MCF 10A (cell line): ENCODE measurements at regions not wholly inside any gene's neighbourhood (a gene's known extent, or its start where the extent isn't known, plus 50 kb on each side); places are given as distances from the start of the nearest gene placed in this dataset.

ENCODE experiments used
- BruUV-seq: library from RNA; stranded (reverse); fragments of 400-500 nt; replicated peaks from 2 replicates; lab custom pipeline; 2021; lab: Mats Ljungman, UMichigan
- CTCF ChIA-PET: fragments of 300-600 bp; sonication (Branson Sonifier 250); formaldehyde crosslinking; extraction: SDS; loops from one replicate; lab custom pipeline; 2021; ENCODE audit warnings: antibody characterized with exemption, inconsistent platforms; lab: Yijun Ruan, JAX
- POLR2A ChIA-PET: fragments of 300-600, 350-650 bp; sonication (Branson Sonifier 250); formaldehyde crosslinking; extraction: SDS; loops from one replicate; lab custom pipeline; 2020; ENCODE audit warnings: antibody characterized with exemption, inconsistent platforms; lab: Yijun Ruan, JAX
- DNase-seq: peaks from one replicate; pipeline ENCODE4 v3.0.0-alpha.2; 2018; ENCODE audit not compliant: unreplicated experiment
- H3K27ac Mint-ChIP-seq: one replicate; pipeline ENCODE4 v1.8.0; 2022; ENCODE audit warnings: mild to moderate bottlenecking, low read depth, mixed read lengths; ENCODE audit not compliant: unreplicated experiment
- H3K27me3 Mint-ChIP-seq: one replicate; pipeline ENCODE4 v1.8.0; 2022; ENCODE audit warnings: mixed read lengths; ENCODE audit not compliant: insufficient read depth, unreplicated experiment
- H3K36me3 Mint-ChIP-seq: one replicate; pipeline ENCODE4 v1.8.0; 2022; ENCODE audit warnings: mild to moderate bottlenecking, moderate library complexity, mixed read lengths; ENCODE audit not compliant: insufficient read depth, unreplicated experiment
- H3K4me1 Mint-ChIP-seq: one replicate; pipeline ENCODE4 v1.8.0; 2022; ENCODE audit warnings: mixed read lengths; ENCODE audit not compliant: insufficient read depth, unreplicated experiment
- H3K4me3 Mint-ChIP-seq: one replicate; pipeline ENCODE4 v1.8.0; 2022; ENCODE audit warnings: mild to moderate bottlenecking, moderate library complexity, mixed read lengths; ENCODE audit not compliant: unreplicated experiment
- H3K9me3 Mint-ChIP-seq: one replicate; pipeline ENCODE4 v1.8.0; 2022; ENCODE audit warnings: mixed read lengths; ENCODE audit not compliant: unreplicated experiment
- CTCF ChIP-seq: fragments of 200-600 bp; IDR thresholded peaks from one replicate; pipeline ENCODE4 v1.8.0; 2022; ENCODE audit warnings: antibody characterized with exemption, mild to moderate bottlenecking; ENCODE audit not compliant: unreplicated experiment
- intact Hi-C: fragments of 100-400 bp; cut with micrococcal nuclease; formaldehyde crosslinking; loops from 2 replicates; pipeline ENCODE4 v1.14.1; 2022

- intact Hi-C loops: no loop called here
- POLR2A ChIA-PET: interaction anchor here (0.6 to 0.8 kb wide), 2 partner anchors 68 to 606 kb away, joined by 3 read pairs; no protein-coding TSS in a partner anchor
- Mint-ChIP-seq H3K4me3 (no peak overlapping the region), H3K9me3 (no peaks in the 10 kb centered on the region), H3K27me3 (no peaks in the 10 kb centered on the region), H3K27ac (no peak overlapping the region), H3K36me3 (no peaks in the 10 kb centered on the region), H3K4me1 (no peaks in the 10 kb centered on the region)
- no peak for DNase-seq
- no peak for TF ChIP-seq CTCF
- BruUV-seq: no TSS peak
- CTCF ChIA-PET: interaction anchor here (0.7 to 1.9 kb wide), 2 partner anchors 16 to 40 kb away, joined by 4 read pairs; no protein-coding TSS in a partner anchor
Measured at GRCh38 chr1:216923601-216924000, 200.4 kb upstream of the ESRRG start.

- H3K36me3 Mint-ChIP-seq: no peaks in the 10 kb centered on the region
- DNase-seq: no peak
- H3K4me1 Mint-ChIP-seq: no peaks in the 10 kb centered on the region
- no peak overlapping the region for H3K27ac Mint-ChIP-seq
- POLR2A ChIA-PET: no interaction called here
- no peaks in the 10 kb centered on the region for H3K9me3 Mint-ChIP-seq
- CTCF ChIA-PET: interaction anchor here (1.9 kb wide), 1 partner anchor 17 kb away, joined by 4 read pairs; no protein-coding TSS in a partner anchor
- intact Hi-C loops: no loop called here
- no peak overlapping the region for H3K4me3 Mint-ChIP-seq
- BruUV-seq: no TSS peak
- H3K27me3 Mint-ChIP-seq: no peaks in the 10 kb centered on the region
- no peak for TF ChIP-seq CTCF
Measured at GRCh38 chr1:216922406-216922805, 199.2 kb upstream of the ESRRG start.

GRCh38 chr1:216921866-216922265 is 198.6 kb upstream of the ESRRG start:
- Mint-ChIP-seq H3K27me3 (no peaks in the 10 kb centered on the region), H3K9me3 (no peaks in the 10 kb centered on the region), H3K27ac (no peak overlapping the region), H3K4me1 (no peaks in the 10 kb centered on the region), H3K4me3 (no peak overlapping the region), H3K36me3 (no peaks in the 10 kb centered on the region)
- intact Hi-C loops: no loop called here
- ChIA-PET CTCF (interaction anchor here (0.6 to 1.9 kb wide), 2 partner anchors 18 to 558 kb away, joined by 3 to 4 read pairs; no protein-coding TSS in a partner anchor), POLR2A (no interaction called here)
- no TSS peak for BruUV-seq
- no peak for TF ChIP-seq CTCF
- no peak for DNase-seq

- H3K36me3 Mint-ChIP-seq: no peaks in the 10 kb centered on the region
- no peaks in the 10 kb centered on the region for H3K27me3 Mint-ChIP-seq
- DNase-seq: no peak
- H3K27ac Mint-ChIP-seq: no peak overlapping the region
- H3K9me3 Mint-ChIP-seq: no peaks in the 10 kb centered on the region
- intact Hi-C loops: no loop called here
- H3K4me1 Mint-ChIP-seq: peaks cover 12% of the 10 kb centered on the region
- CTCF ChIA-PET: interaction anchor here (1.1 kb wide), 1 partner anchor 10 kb away, joined by 3 read pairs; no protein-coding TSS in a partner anchor
- no peak overlapping the region for H3K4me3 Mint-ChIP-seq
- POLR2A ChIA-PET: interaction anchor here (2.3 kb wide), 1 partner anchor 16 kb away, joined by 6 read pairs; no protein-coding TSS in a partner anchor
- no TSS peak for BruUV-seq
- TF ChIP-seq CTCF: no peak
Measured at GRCh38 chr1:216919060-216919970, 196.1 kb upstream of the ESRRG start.
